Transverse colon (tissue), 4 donors: ENCODE measurements at regions not wholly inside any gene's neighbourhood (a gene's known extent, or its start where the extent isn't known, plus 50 kb on each side); places are given as distances from the start of the nearest gene placed in this dataset.
"Not testable (repeated sequence)": the region's sequence is repeated elsewhere in the genome, so short reads cannot be mapped to it uniquely, and the experiment has no call there.

ENCODE experiments used
- DNase-seq: peaks from one replicate; pipeline ENCODE4 v3.0.0-alpha.2; 2019
- H3K27ac ChIP-seq, 4 donors: fragments of 200-600 bp; sonication (generic); 2 replicates each; pipeline ENCODE4 v1.5.1; 2016 to 2018; ENCODE audit warnings: inconsistent platforms in 4 of 4
- H3K27me3 ChIP-seq: fragments of 200-600 bp; sonication (generic); 2 replicates; pipeline ENCODE4 v1.5.1; 2017; ENCODE audit warnings: inconsistent platforms
- H3K36me3 ChIP-seq, 4 donors: fragments of 200-600 bp; sonication (generic); 2 replicates each; pipeline ENCODE4 v1.5.1; 2017 to 2019; ENCODE audit warnings: inconsistent platforms in 4 of 4
- H3K4me1 ChIP-seq, 4 donors: fragments of 200-600 bp; sonication (generic); 2 replicates each; pipeline ENCODE4 v1.5.1; 2017 to 2020; ENCODE audit warnings: inconsistent platforms in 4 of 4
- H3K4me3 ChIP-seq, 4 donors: fragments of 200-600 bp; sonication (generic); 1 replicate in 1 of 4; 2 replicates in 3 of 4; pipeline versions ENCODE4 v1.5.1 to v1.6.1; 2017 to 2019; ENCODE audit warnings: inconsistent platforms in 4 of 4
- H3K9me3 ChIP-seq, 2 donors: fragments of 200-600 bp; sonication (generic); 2 replicates each; pipeline ENCODE4 v1.5.1; 2017 to 2019; ENCODE audit warnings: inconsistent platforms in 2 of 2
- EP300 ChIP-seq: sonication (generic); formaldehyde crosslinking; IDR thresholded peaks from one replicate; pipeline ENCODE4 v1.6.1; 2017; ENCODE audit warnings: antibody characterized with exemption, low read depth
- POLR2A ChIP-seq: fragments of 450-650 bp; IDR thresholded peaks from one replicate; pipeline ENCODE4 v1.6.1; 2016; ENCODE audit warnings: antibody characterized with exemption, mild to moderate bottlenecking, moderate library complexity
- POLR2AphosphoS5 ChIP-seq, 3 donors: sonication (generic); formaldehyde crosslinking; IDR thresholded peaks; one replicate each; pipeline ENCODE4 v1.6.1; 2016; ENCODE audit warnings: antibody characterized with exemption in 3 of 3
- WGBS, 2 donors: methylation state at CpG; one replicate each; pipeline ENCODE4 v1.1.5; 2018; ENCODE audit warnings: low coverage in 1 of 2; 5-methylcytosine and 5-hydroxymethylcytosine counted together
- in situ Hi-C, 4 donors: fragments of 200-750 bp; cut with MboI; loops; one replicate each; pipeline versions ENCODE4 v1.15.0 to v1.15.1; 2017; ENCODE audit warnings: low sequenced_read_pairs in 3 of 4, low pct_ligation_motif_present in 1 of 4, low pct_unique_long_range_greater_than_20kb in 1 of 4
- intact Hi-C: fragments of 100-400 bp; cut with DNase I; formaldehyde crosslinking; loops from one replicate; pipeline ENCODE4 v1.15.1; 2023; ENCODE audit warnings: low total_unique reads
- TF ChIP-seq, protein P1 (sequence below), 5 experiments: fragments of 200-600 bp in 3 of 5; fragments of 450-650 bp in 2 of 5; sonication (generic) in 3 of 5; IDR thresholded peaks; 1 replicate in 2 of 5; 2 replicates in 3 of 5; pipeline ENCODE4 v1.5.1; 2016 to 2017; ENCODE audit warnings: antibody characterized with exemption in 5 of 5, inconsistent platforms in 3 of 5, mild to moderate bottlenecking in 2 of 5, moderate library complexity in 1 of 5

DNA sequence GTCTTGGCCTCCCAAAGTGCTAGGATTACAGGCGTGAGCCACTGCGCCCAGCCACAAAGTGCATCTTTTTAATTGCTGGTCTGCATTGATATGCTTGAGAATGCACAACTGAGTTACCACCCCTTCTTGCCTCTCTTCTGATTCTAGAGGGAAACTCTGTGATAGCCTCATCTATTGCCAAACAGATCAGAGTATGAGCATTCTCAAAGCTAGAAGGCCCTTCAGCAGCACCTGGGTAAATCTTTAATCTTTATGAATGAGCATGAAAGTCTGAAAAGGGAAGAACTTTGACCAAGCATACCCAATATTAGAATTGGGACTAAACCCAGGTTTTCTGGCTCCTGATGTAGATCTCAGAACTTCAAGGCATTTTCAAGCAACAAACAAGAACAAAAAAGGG lies 298.3 kb upstream of the TNC start:
- no peak overlapping the region for H3K27ac ChIP-seq
- H3K4me1 ChIP-seq, result peaks cover 0 to 12% (median 0%) of the 10 kb centered on the region in 4 donors
- H3K4me3 ChIP-seq, result no peak overlapping the region
- intact Hi-C loops (no loop called here), in situ Hi-C loops (no loop called here)
- TF ChIP-seq POLR2A, result no peak
- 31% methylated on average over 2 of the region's 2 CpGs; no CpG with 5 or more reads in 1 of the 2 donors for WGBS, 2 donors
- no peaks in the 10 kb centered on the region for H3K9me3 ChIP-seq
- DNase-seq, result peak; percentile 8
- H3K36me3 ChIP-seq, result no peaks in the 10 kb centered on the region
- no peaks in the 10 kb centered on the region for H3K27me3 ChIP-seq

GRCh38 chr9:115418181-115418580 lies 300.2 kb upstream of the TNC start:
- H3K27ac ChIP-seq, H3K9me3 ChIP-seq, in situ Hi-C loops, intact Hi-C loops, H3K36me3 ChIP-seq, DNase-seq, H3K27me3 ChIP-seq, H3K4me3 ChIP-seq: not testable (repeated sequence)
- WGBS, 2 donors, result 94 to 100% methylated on average over 1 of the region's 1 CpG
- H3K4me1 ChIP-seq, result peaks cover 0 to 12% (median 0%) of the 10 kb centered on the region in 4 donors

- intact Hi-C loops, result no loop called here
- in situ Hi-C loops, result no loop called here
These were observed 305.0 kb upstream of the TNC start for GRCh38 chr9:115422932-115423440.

DNA sequence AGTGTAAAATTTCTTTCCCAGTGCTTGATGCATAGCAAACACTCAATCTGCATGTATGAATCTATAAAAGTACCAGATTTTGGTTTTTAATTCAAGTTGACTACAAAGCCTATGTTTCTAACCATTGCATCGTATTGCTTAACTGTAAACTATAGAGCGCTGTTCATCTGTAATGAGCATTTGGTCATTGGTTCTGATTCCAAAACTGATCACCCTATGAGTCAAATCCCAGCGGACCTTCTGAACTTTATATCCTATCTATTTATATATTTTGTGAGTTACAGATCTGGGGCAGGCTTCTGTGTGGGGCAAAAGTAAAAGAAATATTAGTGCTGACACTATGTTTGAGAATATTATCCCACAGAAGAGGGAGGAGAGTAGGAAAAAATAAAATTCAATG lies 305.7 kb upstream of the TNC start:
- 94 to 97% methylated on average over 2 to 3 of the region's 3 CpGs for WGBS, 2 donors
- Histone ChIP-seq H3K4me1 (no peaks in the 10 kb centered on the region), H3K27ac (no peak overlapping the region), H3K36me3 (no peaks in the 10 kb centered on the region), H3K27me3 (no peaks in the 10 kb centered on the region), H3K9me3 (peaks cover 4 to 6% of the 10 kb centered on the region in 2 donors), H3K4me3 (no peak overlapping the region)
- intact Hi-C loops, result no loop called here
- in situ Hi-C loops, result no loop called here
- TF ChIP-seq POLR2A (no peak), EP300 (no peak), POLR2AphosphoS5 (IDR thresholded peaks at IDR 0.05) (no peak)
- TF ChIP-seq, protein P1, sequence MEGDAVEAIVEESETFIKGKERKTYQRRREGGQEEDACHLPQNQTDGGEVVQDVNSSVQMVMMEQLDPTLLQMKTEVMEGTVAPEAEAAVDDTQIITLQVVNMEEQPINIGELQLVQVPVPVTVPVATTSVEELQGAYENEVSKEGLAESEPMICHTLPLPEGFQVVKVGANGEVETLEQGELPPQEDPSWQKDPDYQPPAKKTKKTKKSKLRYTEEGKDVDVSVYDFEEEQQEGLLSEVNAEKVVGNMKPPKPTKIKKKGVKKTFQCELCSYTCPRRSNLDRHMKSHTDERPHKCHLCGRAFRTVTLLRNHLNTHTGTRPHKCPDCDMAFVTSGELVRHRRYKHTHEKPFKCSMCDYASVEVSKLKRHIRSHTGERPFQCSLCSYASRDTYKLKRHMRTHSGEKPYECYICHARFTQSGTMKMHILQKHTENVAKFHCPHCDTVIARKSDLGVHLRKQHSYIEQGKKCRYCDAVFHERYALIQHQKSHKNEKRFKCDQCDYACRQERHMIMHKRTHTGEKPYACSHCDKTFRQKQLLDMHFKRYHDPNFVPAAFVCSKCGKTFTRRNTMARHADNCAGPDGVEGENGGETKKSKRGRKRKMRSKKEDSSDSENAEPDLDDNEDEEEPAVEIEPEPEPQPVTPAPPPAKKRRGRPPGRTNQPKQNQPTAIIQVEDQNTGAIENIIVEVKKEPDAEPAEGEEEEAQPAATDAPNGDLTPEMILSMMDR (IDR thresholded peaks at IDR 0.05), result no peak
- DNase-seq, result no peak

More at GRCh38 chr9:115422932-115423440, 305.0 kb upstream of the TNC start:
- Histone ChIP-seq H3K9me3 (peaks cover 4 to 6% of the 10 kb centered on the region in 2 donors), H3K36me3 (no peaks in the 10 kb centered on the region), H3K4me1 (no peaks in the 10 kb centered on the region), H3K4me3 (no peak overlapping the region), H3K27me3 (no peaks in the 10 kb centered on the region), H3K27ac (no peak overlapping the region)
- 92% methylated on average over 6 of the region's 6 CpGs; no CpG with 5 or more reads in 1 of the 2 donors for WGBS, 2 donors
- no peak for DNase-seq
- TF ChIP-seq POLR2A, result no peak
- TF ChIP-seq EP300, result no peak
- no peak for TF ChIP-seq POLR2AphosphoS5 (IDR thresholded peaks at IDR 0.05)
- TF ChIP-seq, protein P1 (IDR thresholded peaks at IDR 0.05), result no peak

GRCh38 chr9:115425601-115426000 lies 307.6 kb upstream of the TNC start:
- DNase-seq, result no peak
- Histone ChIP-seq H3K9me3 (peaks cover 4 to 6% of the 10 kb centered on the region in 2 donors), H3K4me1 (no peaks in the 10 kb centered on the region), H3K27ac (no peak overlapping the region), H3K4me3 (no peak overlapping the region), H3K36me3 (no peaks in the 10 kb centered on the region), H3K27me3 (no peaks in the 10 kb centered on the region)
- in situ Hi-C loops (no loop called here), intact Hi-C loops (no loop called here)
- TF ChIP-seq, protein P1 (IDR thresholded peaks at IDR 0.05), result no peak
- TF ChIP-seq EP300 (no peak), POLR2A (no peak), POLR2AphosphoS5 (IDR thresholded peaks at IDR 0.05) (no peak)
